A673 (cell line): ENCODE measurements at regions not wholly inside any gene's neighbourhood (a gene's known extent, or its start where the extent isn't known, plus 50 kb on each side); places are given as distances from the start of the nearest gene placed in this dataset.

Experiments used
- BruUV-seq: library from RNA; stranded (reverse); fragments of 400-500 nt; replicated peaks from 2 replicates; lab custom pipeline; 2021; lab: Mats Ljungman, UMichigan
- CTCF ChIA-PET: fragments of 300-600 bp; sonication (Branson Sonifier 250); formaldehyde crosslinking; loops from one replicate; lab custom pipeline; 2022; ENCODE audit warnings: antibody characterized with exemption; lab: Charles Lee
- POLR2A ChIA-PET: fragments of 300-600 bp; sonication (Branson Sonifier 250); formaldehyde crosslinking; loops from one replicate; lab custom pipeline; 2022; ENCODE audit warnings: antibody characterized with exemption; ENCODE audit not compliant: low non-redundant PET; lab: Charles Lee
- DNase-seq: peaks from one replicate; pipeline ENCODE4 v3.0.0-alpha.2; 2015; ENCODE audit warnings: low spot score
- H3K27ac ChIP-seq: fragments of 200-600 bp; sonication (generic); 2 replicates; pipeline ENCODE4 v1.5.1; 2016; ENCODE audit warnings: mixed run types, low read depth, mild to moderate bottlenecking, mixed read lengths, antibody characterized with exemption, low read length; ENCODE audit not compliant: poor library complexity, severe bottlenecking
- H3K27me3 ChIP-seq: fragments of 200-600 bp; sonication (generic); replicated peaks from 2 replicates; pipeline ENCODE4 v1.6.1; 2017; ENCODE audit warnings: mixed run types, low read depth, mild to moderate bottlenecking, mixed read lengths, antibody characterized with exemption, low read length; ENCODE audit not compliant: insufficient read depth, poor library complexity
- H3K36me3 ChIP-seq: fragments of 200-600 bp; sonication (generic); 2 replicates; pipeline ENCODE4 v1.6.1; 2016; ENCODE audit warnings: mixed run types, mild to moderate bottlenecking, mixed read lengths, antibody characterized with exemption, low read length; ENCODE audit not compliant: insufficient read depth, poor library complexity, severe bottlenecking
- H3K4me1 ChIP-seq: fragments of 200-600 bp; sonication (generic); 2 replicates; pipeline ENCODE4 v1.6.1; 2017; ENCODE audit warnings: mixed run types, mild to moderate bottlenecking, mixed read lengths, antibody characterized with exemption, low read length; ENCODE audit not compliant: insufficient read depth, poor library complexity, severe bottlenecking
- H3K4me3 ChIP-seq: fragments of 200-600 bp; sonication (generic); 2 replicates; pipeline ENCODE4 v1.5.1; 2016; ENCODE audit warnings: low read depth, mixed run types, mild to moderate bottlenecking, mixed read lengths, low read length; ENCODE audit not compliant: poor library complexity, severe bottlenecking
- H3K9me3 ChIP-seq: fragments of 200-600 bp; sonication (generic); 2 replicates; pipeline ENCODE4 v1.6.1; 2016; ENCODE audit warnings: mixed run types, low read depth, mild to moderate bottlenecking, mixed read lengths, antibody characterized with exemption, low read length; ENCODE audit not compliant: poor library complexity, severe bottlenecking
- EZH2 ChIP-seq: fragments of 200-600 bp; sonication (generic); IDR thresholded peaks from 2 replicates; pipeline ENCODE4 v1.6.1; 2017; ENCODE audit warnings: borderline replicate concordance, low read depth, mild to moderate bottlenecking, mixed read lengths, antibody characterized with exemption, low read length; ENCODE audit not compliant: poor library complexity, severe bottlenecking
- intact Hi-C: fragments of 100-400 bp; cut with micrococcal nuclease; formaldehyde crosslinking; loops from one replicate; pipeline ENCODE4 v1.10.0; 2022; ENCODE audit not compliant: unreplicated experiment
- TF ChIP-seq, protein P1 (sequence below): fragments of 300-800, 200-600 bp; sonication (generic); conservative IDR thresholded peaks from 2 replicates; pipeline ENCODE4 v1.5.1; 2017; ENCODE audit warnings: low read depth, mild to moderate bottlenecking, antibody characterized with exemption, low read length, moderate library complexity, mixed read lengths

DNA sequence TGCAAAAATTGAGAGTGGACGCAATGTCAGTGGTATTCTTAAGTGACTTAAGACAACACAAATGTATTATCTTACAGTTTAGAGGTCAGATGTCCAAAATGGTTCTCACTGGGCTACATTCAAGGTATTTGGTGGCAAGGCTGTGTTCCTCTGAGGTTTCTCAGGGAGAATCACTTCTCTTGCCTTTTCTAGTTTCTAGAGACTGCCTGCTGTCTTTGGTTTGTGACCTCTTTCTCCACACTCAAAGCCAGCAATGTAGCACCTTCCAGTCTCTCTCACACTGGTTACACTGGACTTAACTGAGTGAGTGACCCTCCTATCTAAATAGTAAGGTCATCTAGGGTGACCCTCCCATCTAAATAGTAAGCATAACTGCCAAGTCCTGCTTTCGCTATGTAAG is 613.2 kb upstream of the COBL start:
- CTCF ChIA-PET, result no interaction called here
- POLR2A ChIA-PET, result no interaction called here
- Histone ChIP-seq H3K36me3 (no peaks in the 10 kb centered on the region), H3K9me3 (peaks cover 41% of the 10 kb centered on the region), H3K4me1 (no peaks in the 10 kb centered on the region), H3K27ac (no peak overlapping the region), H3K4me3 (no peak overlapping the region), H3K27me3 (no peaks in the 10 kb centered on the region)
- intact Hi-C loops, result no loop called here
- DNase-seq, result no peak
- TF ChIP-seq, protein P1, sequence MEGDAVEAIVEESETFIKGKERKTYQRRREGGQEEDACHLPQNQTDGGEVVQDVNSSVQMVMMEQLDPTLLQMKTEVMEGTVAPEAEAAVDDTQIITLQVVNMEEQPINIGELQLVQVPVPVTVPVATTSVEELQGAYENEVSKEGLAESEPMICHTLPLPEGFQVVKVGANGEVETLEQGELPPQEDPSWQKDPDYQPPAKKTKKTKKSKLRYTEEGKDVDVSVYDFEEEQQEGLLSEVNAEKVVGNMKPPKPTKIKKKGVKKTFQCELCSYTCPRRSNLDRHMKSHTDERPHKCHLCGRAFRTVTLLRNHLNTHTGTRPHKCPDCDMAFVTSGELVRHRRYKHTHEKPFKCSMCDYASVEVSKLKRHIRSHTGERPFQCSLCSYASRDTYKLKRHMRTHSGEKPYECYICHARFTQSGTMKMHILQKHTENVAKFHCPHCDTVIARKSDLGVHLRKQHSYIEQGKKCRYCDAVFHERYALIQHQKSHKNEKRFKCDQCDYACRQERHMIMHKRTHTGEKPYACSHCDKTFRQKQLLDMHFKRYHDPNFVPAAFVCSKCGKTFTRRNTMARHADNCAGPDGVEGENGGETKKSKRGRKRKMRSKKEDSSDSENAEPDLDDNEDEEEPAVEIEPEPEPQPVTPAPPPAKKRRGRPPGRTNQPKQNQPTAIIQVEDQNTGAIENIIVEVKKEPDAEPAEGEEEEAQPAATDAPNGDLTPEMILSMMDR, result no peak
- no peak for TF ChIP-seq EZH2
- no TSS peak for BruUV-seq

DNA sequence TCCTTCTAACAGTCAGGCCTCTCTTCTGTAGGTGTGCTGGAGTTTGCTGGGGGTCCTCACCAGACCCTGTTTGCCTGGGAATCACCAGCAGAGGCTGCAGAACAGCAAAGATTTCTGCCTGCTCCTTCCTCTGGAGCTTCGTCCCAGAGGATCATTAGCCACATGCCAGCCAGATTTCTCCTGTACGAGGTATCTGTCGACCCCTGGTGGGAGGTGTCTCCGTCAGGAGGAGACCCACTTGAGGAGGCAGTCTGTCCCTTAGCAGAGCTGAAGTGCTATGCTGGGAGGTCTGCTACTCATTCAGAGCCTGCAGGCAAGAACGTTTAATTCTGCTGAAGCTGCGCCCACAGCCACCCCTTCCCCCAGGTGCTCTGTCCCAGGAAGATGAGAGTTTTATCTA is 611.1 kb upstream of the COBL start:
- Histone ChIP-seq H3K27me3 (no peaks in the 10 kb centered on the region), H3K27ac (no peak overlapping the region), H3K4me1 (no peaks in the 10 kb centered on the region), H3K9me3 (peaks cover 33% of the 10 kb centered on the region), H3K36me3 (no peaks in the 10 kb centered on the region), H3K4me3 (no peak overlapping the region)
- intact Hi-C loops, result no loop called here
- DNase-seq, result no peak
- no TSS peak for BruUV-seq
- ChIA-PET CTCF (no interaction called here), POLR2A (no interaction called here)
- no peak for TF ChIP-seq EZH2
- TF ChIP-seq, protein P1, result no peak

DNA sequence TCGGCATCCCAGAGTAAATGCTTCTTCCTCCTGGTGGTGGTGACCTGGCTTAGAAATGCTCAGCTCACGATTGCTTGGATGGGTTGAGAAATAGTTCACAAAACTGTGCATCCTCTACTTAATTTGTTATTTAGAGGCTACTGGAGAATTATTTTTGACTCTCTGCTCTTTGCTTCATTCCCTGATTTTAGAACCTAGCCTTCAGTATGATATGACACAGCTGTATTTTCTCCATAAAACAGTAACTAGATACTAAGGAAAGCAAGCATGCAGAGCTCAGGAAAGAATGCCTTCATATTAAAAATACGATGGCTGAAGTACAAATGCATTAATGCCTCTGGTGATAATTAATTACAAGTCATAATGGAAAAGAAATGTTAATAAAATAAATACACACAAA is 602.0 kb upstream of the COBL start:
- H3K9me3 ChIP-seq, result peaks cover 10% of the 10 kb centered on the region
- no peaks in the 10 kb centered on the region for H3K4me1 ChIP-seq
- H3K4me3 ChIP-seq, result no peak overlapping the region
- no peak overlapping the region for H3K27ac ChIP-seq
- no peaks in the 10 kb centered on the region for H3K27me3 ChIP-seq
- DNase-seq, result no peak
- CTCF ChIA-PET, result no interaction called here
- intact Hi-C loops, result no loop called here
- H3K36me3 ChIP-seq, result no peaks in the 10 kb centered on the region
- POLR2A ChIA-PET, result no interaction called here
- no TSS peak for BruUV-seq
- TF ChIP-seq, protein P1, result no peak
- no peak for TF ChIP-seq EZH2
